IPS DF 6.9 (cell line): ENCODE measurements at regions not wholly inside any gene's neighbourhood (a gene's known extent, or its start where the extent isn't known, plus 50 kb on each side); places are given as distances from the start of the nearest gene placed in this dataset.
"Not testable (repeated sequence)": the region's sequence is repeated elsewhere in the genome, so short reads cannot be mapped to it uniquely, and the experiment has no call there.

Experiments
- DNase-seq: peaks from one replicate; pipeline ENCODE4 v3.0.0-alpha.2; 2013; ENCODE audit warnings: low read depth, low spot score
- H3K27ac ChIP-seq: one replicate; pipeline ENCODE4 v1.5.1; 2013; ENCODE audit warnings: low read length, control low read depth
- H3K27me3 ChIP-seq: 2 replicates; pipeline ENCODE4 v1.6.1; 2013; ENCODE audit warnings: mild to moderate bottlenecking, low read length; ENCODE audit not compliant: control insufficient read depth, insufficient read depth
- H3K36me3 ChIP-seq: 2 replicates; pipeline ENCODE4 v1.6.1; 2013; ENCODE audit warnings: low read length; ENCODE audit not compliant: control insufficient read depth, insufficient read depth
- H3K4me1 ChIP-seq: 2 replicates; pipeline ENCODE4 v1.6.1; 2013; ENCODE audit warnings: low read length; ENCODE audit not compliant: control insufficient read depth, insufficient read depth
- H3K4me3 ChIP-seq: 2 replicates; pipeline ENCODE4 v1.5.1; 2013; ENCODE audit warnings: mild to moderate bottlenecking, low read length
- H3K9me3 ChIP-seq: 2 replicates; pipeline ENCODE4 v1.6.1; 2013; ENCODE audit warnings: low read length, inconsistent platforms; ENCODE audit not compliant: control insufficient read depth, insufficient read depth
- WGBS: extraction: QIAGEN DNeasy Blood & Tissue Kit; methylation state at CpG from one replicate; pipeline ENCODE4 v1.1.7; 2013; ENCODE audit warnings: mixed read lengths, missing lambda C conversion rate; ENCODE audit not compliant: insufficient read length, insufficient coverage; 5-methylcytosine and 5-hydroxymethylcytosine counted together

- Histone ChIP-seq H3K9me3 (no peaks in the 10 kb centered on the region), H3K27ac (no peak overlapping the region), H3K4me1 (peaks cover 3% of the 10 kb centered on the region; the same call in 1 of the 2 replicates), H3K36me3 (no peaks in the 10 kb centered on the region), H3K4me3 (no peak overlapping the region), H3K27me3 (no peaks in the 10 kb centered on the region)
- WGBS = no CpG with 5 or more reads among the region's 5 CpGs
- DNase-seq = no peak
Measured at GRCh38 chr2:125185691-125186270, 1160.7 kb downstream of the CNTNAP5 start.

GRCh38 chr2:125207431-125207830 is 1182.3 kb downstream of the CNTNAP5 start:
- Histone ChIP-seq H3K27ac (no peak overlapping the region), H3K4me1 (no peaks in the 10 kb centered on the region), H3K4me3 (no peak overlapping the region), H3K36me3 (no peaks in the 10 kb centered on the region), H3K27me3 (no peaks in the 10 kb centered on the region), H3K9me3 (no peaks in the 10 kb centered on the region)
- no CpG with 5 or more reads among the region's 3 CpGs for WGBS
- DNase-seq = no peak

GRCh38 chr2:125216321-125216720 is 1191.2 kb downstream of the CNTNAP5 start:
- DNase-seq = no peak
- no peaks in the 10 kb centered on the region for H3K9me3 ChIP-seq

GRCh38 chr2:125224188-125224587 is 1199.1 kb downstream of the CNTNAP5 start:
- H3K4me1 ChIP-seq = no peaks in the 10 kb centered on the region
- H3K36me3 ChIP-seq = no peaks in the 10 kb centered on the region
- WGBS = no CpG with 5 or more reads among the region's 6 CpGs
- no peak overlapping the region for H3K27ac ChIP-seq
- H3K27me3 ChIP-seq = no peaks in the 10 kb centered on the region
- no peaks in the 10 kb centered on the region for H3K9me3 ChIP-seq
- H3K4me3 ChIP-seq = no peak overlapping the region
- no peak for DNase-seq

More at GRCh38 chr2:125216321-125216720, 1191.2 kb downstream of the CNTNAP5 start:
- Histone ChIP-seq H3K27ac (no peak overlapping the region), H3K4me1 (no peaks in the 10 kb centered on the region), H3K27me3 (no peaks in the 10 kb centered on the region), H3K4me3 (no peak overlapping the region), H3K36me3 (no peaks in the 10 kb centered on the region)

- H3K4me3 ChIP-seq = no peak overlapping the region
- no peaks in the 10 kb centered on the region for H3K27me3 ChIP-seq
- no peaks in the 10 kb centered on the region for H3K36me3 ChIP-seq
- no peak overlapping the region for H3K27ac ChIP-seq
- WGBS = no CpG with 5 or more reads among the region's 3 CpGs
- no peaks in the 10 kb centered on the region for H3K4me1 ChIP-seq
- no peak for DNase-seq
- H3K9me3 ChIP-seq = no peaks in the 10 kb centered on the region
Measured at GRCh38 chr2:125224830-125225229, 1199.7 kb downstream of the CNTNAP5 start.

GRCh38 chr2:125227843-125228392 is 1202.8 kb downstream of the CNTNAP5 start:
- Histone ChIP-seq H3K4me3 (no peak overlapping the region), H3K27ac (no peak overlapping the region), H3K27me3 (no peaks in the 10 kb centered on the region), H3K36me3 (no peaks in the 10 kb centered on the region), H3K4me1 (no peaks in the 10 kb centered on the region), H3K9me3 (no peaks in the 10 kb centered on the region)
- no peak for DNase-seq
- WGBS = no CpG with 5 or more reads among the region's 2 CpGs

- no peak for DNase-seq
- H3K9me3 ChIP-seq = no peaks in the 10 kb centered on the region
- no peaks in the 10 kb centered on the region for H3K27me3 ChIP-seq
- no peaks in the 10 kb centered on the region for H3K36me3 ChIP-seq
- no peaks in the 10 kb centered on the region for H3K4me1 ChIP-seq
- no peak overlapping the region for H3K4me3 ChIP-seq
- WGBS = 100% methylated on average over 2 of the region's 6 CpGs
- H3K27ac ChIP-seq = no peak overlapping the region
Measured at GRCh38 chr2:125240870-125241269, 1215.8 kb downstream of the CNTNAP5 start.

- no peak for DNase-seq
- no peak overlapping the region for H3K27ac ChIP-seq
- H3K27me3 ChIP-seq = no peaks in the 10 kb centered on the region
- H3K36me3 ChIP-seq = no peaks in the 10 kb centered on the region
- no peak overlapping the region for H3K4me3 ChIP-seq
- no peaks in the 10 kb centered on the region for H3K9me3 ChIP-seq
- no CpG with 5 or more reads among the region's 1 CpG for WGBS
- no peaks in the 10 kb centered on the region for H3K4me1 ChIP-seq
Measured at GRCh38 chr2:125243074-125243473, 1218.0 kb downstream of the CNTNAP5 start.

- DNase-seq = no peak
- Histone ChIP-seq H3K4me1 (no peaks in the 10 kb centered on the region), H3K27me3 (no peaks in the 10 kb centered on the region), H3K27ac (no peak overlapping the region), H3K36me3 (no peaks in the 10 kb centered on the region), H3K9me3 (no peaks in the 10 kb centered on the region), H3K4me3 (no peak overlapping the region)
- no CpG with 5 or more reads among the region's 6 CpGs for WGBS
Measured at GRCh38 chr2:125254010-125254409, 1228.9 kb downstream of the CNTNAP5 start.

- no CpG with 5 or more reads among the region's 6 CpGs for WGBS
- Histone ChIP-seq H3K9me3 (no peaks in the 10 kb centered on the region), H3K36me3 (no peaks in the 10 kb centered on the region), H3K27me3 (no peaks in the 10 kb centered on the region), H3K4me3 (no peak overlapping the region), H3K4me1 (no peaks in the 10 kb centered on the region; the same call in 1 of the 2 replicates), H3K27ac (no peak overlapping the region)
- DNase-seq = no peak
Measured at GRCh38 chr2:125259451-125259850, 1234.4 kb downstream of the CNTNAP5 start.

GRCh38 chr2:125260366-125260930 is 1235.4 kb downstream of the CNTNAP5 start:
- not testable (repeated sequence) for H3K9me3 ChIP-seq, H3K36me3 ChIP-seq, DNase-seq, H3K4me3 ChIP-seq, H3K27me3 ChIP-seq, H3K27ac ChIP-seq, H3K4me1 ChIP-seq
